RWPE1 (cell line): ENCODE measurements at regions not wholly inside any gene's neighbourhood (a gene's known extent, or its start where the extent isn't known, plus 50 kb on each side); places are given as distances from the start of the nearest gene placed in this dataset.

ENCODE experiments used
- CTCF ChIA-PET: fragments of 350-600 bp; sonication (Branson Sonifier 250); formaldehyde crosslinking; extraction: SDS; loops from one replicate; lab custom pipeline; 2021; lab: Yijun Ruan, JAX
- POLR2A ChIA-PET: fragments of 400-600 bp; formaldehyde crosslinking; extraction: SDS; loops from one replicate; lab custom pipeline; 2020; ENCODE audit warnings: antibody characterized with exemption; ENCODE audit not compliant: low non-redundant PET; lab: Yijun Ruan, JAX
- DNase-seq: peaks from one replicate; pipeline ENCODE4 v3.0.0; 2012; ENCODE audit warnings: low spot score
- H3K27ac ChIP-seq: fragments of 450-650 bp; 2 replicates; pipeline ENCODE4 v1.5.1; 2017
- TF ChIP-seq, protein P1 (sequence below): fragments of 450-650 bp; conservative IDR thresholded peaks from 2 replicates; pipeline ENCODE4 v1.5.1; 2017; ENCODE audit warnings: low read depth, mild to moderate bottlenecking

DNA sequence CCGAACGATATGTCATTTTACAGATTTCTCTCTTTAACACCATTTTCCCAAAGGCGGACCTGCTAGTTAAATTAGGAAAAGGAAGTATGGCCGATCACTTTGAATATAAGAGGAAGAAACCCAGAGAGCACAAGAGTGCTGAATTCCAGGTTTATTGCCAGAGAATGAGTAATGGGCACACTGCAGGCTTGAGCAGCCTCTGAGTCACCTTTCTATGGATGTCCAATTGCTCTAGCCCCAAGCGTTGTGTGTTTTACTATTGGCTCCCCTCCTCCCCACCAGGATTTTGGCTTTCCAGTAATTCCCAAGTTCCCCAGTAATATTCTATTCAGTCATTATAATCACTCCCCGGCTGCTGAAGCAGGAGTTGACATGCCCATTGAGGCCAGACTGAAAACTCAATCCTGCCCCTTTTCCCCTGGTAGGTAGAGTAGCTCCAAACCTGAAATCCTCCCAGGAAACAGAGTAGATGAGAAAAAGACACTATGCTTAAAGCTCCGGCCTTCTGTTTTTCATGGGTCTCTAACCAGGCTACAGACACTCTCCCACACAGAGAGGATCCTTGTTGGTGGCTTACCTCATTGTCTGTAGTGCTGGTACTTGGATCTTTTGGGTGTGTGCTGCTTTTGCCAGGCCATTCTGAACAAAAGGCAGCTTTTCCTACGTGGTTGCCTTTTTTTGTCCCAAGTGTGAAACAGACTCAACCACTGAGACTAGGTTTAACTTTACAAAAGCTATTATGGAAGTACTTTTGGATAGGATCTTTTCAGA, 704.3 kb upstream of the FLRT2 start:
- TF ChIP-seq, protein P1, sequence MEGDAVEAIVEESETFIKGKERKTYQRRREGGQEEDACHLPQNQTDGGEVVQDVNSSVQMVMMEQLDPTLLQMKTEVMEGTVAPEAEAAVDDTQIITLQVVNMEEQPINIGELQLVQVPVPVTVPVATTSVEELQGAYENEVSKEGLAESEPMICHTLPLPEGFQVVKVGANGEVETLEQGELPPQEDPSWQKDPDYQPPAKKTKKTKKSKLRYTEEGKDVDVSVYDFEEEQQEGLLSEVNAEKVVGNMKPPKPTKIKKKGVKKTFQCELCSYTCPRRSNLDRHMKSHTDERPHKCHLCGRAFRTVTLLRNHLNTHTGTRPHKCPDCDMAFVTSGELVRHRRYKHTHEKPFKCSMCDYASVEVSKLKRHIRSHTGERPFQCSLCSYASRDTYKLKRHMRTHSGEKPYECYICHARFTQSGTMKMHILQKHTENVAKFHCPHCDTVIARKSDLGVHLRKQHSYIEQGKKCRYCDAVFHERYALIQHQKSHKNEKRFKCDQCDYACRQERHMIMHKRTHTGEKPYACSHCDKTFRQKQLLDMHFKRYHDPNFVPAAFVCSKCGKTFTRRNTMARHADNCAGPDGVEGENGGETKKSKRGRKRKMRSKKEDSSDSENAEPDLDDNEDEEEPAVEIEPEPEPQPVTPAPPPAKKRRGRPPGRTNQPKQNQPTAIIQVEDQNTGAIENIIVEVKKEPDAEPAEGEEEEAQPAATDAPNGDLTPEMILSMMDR, result no peak
- CTCF ChIA-PET, result interaction anchor here (0.6 kb wide), 1 partner anchor 56 kb away, joined by 3 read pairs; no protein-coding TSS in a partner anchor
- POLR2A ChIA-PET, result no interaction called here
- no peak overlapping the region for H3K27ac ChIP-seq
- DNase-seq, result peak; percentile 82

DNA sequence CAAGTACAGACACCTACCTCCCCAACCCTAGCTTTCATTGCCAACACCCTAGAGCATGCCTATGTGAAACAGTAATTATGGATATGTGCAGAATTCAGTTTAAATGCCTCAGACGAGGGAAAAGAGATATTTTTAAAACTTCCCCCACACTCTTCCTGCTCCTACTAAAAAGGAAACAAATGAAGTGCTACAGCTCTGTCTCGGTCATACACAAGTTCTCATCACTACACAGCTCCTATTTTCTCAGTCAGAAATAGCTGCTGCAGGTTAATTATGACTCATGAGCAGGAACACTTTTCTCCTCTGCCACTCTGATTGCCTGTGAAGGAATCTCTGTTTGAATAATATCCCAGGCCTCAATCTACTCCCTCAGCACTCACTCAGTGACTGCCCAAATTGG, 703.6 kb upstream of the FLRT2 start:
- peak; percentile 68 for DNase-seq
- TF ChIP-seq, protein P1, result no peak
- ChIA-PET POLR2A (no interaction called here), CTCF (interaction anchor here (0.6 kb wide), 1 partner anchor 56 kb away, joined by 3 read pairs; no protein-coding TSS in a partner anchor)
- no peak overlapping the region for H3K27ac ChIP-seq

DNA sequence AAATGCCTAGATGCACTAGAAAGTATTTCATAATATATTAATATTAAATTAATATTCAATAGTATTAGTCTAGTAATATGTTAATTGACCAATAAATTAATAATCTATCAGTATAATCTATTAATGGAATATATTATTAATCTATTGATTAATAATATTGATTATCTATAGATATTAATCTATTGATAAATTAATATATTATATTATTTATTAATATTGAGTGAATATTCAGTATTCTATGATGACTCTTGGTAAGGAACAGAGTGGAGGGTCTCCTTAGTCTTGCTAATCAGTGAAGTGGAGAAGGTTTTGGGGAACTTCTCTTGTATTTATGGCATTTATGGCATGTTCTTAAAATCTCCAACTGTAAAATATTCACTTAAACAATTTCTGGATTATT, 679.3 kb upstream of the FLRT2 start:
- DNase-seq, result no peak
- POLR2A ChIA-PET, result no interaction called here
- TF ChIP-seq, protein P1, result no peak
- CTCF ChIA-PET, result no interaction called here
- no peak overlapping the region for H3K27ac ChIP-seq

DNA sequence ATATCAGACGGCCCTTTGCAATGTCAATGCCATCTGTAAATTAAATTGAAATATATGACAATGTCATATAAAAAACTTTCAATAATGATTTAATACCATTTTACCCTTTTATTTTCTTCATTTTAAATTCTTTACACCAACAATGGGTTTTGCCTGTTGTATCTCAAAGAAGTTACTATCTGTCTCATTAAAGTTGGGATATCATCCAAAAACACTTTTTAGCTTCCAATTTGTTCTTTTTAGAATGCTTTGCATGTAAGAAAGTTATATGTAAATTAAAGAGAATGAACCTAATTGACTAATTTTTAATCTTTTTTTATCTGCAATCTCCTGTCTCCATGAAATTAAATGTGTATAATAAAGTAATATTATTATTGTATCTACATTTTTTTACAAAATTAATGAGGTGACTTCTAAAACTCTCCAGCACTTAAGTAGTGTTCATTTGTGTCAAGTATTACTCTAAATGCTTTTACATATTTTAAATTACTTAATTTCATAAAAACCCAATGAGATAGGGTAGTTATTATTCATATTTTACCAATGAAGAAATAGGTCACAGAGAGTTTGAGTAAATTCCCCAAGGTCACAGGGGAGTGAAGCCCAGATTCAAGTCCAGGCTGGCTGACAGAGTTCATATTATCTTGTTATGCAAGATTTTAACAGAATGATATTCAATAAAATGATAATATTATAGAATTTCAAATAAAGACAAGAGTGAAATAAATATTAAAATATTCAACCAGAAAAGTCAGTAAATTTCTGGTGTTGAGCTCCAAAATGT, 673.0 kb upstream of the FLRT2 start:
- CTCF ChIA-PET, result interaction anchor here (0.6 to 0.7 kb wide), 2 partner anchors 17 to 71 kb away, joined by 3 to 5 read pairs; no protein-coding TSS in a partner anchor
- H3K27ac ChIP-seq, result no peak overlapping the region
- TF ChIP-seq, protein P1, result no peak
- no peak for DNase-seq
- POLR2A ChIA-PET, result no interaction called here

DNA sequence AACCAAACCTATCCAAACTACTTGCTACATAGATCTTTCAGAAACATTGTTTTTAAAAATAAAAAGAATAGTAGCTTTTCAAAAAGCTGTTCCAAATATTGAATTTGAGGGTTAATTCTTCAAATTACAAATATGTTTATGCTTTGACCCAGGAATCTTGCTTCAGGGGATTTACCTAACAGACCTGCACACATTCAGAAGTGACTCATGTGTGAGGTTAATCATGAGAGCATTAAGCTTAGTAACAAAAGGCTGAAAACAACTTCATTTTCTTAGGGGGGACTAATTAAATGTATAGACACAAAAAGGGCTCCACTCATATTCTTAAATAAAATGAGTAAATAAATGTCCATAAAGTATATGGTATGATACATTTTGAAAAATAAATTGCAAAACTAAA, 672.4 kb upstream of the FLRT2 start:
- H3K27ac ChIP-seq, result no peak overlapping the region
- TF ChIP-seq, protein P1, result no peak
- DNase-seq, result peak; percentile 64
- CTCF ChIA-PET, result interaction anchor here (0.6 to 0.7 kb wide), 2 partner anchors 16 to 71 kb away, joined by 3 to 5 read pairs; no protein-coding TSS in a partner anchor
- POLR2A ChIA-PET, result no interaction called here

DNA sequence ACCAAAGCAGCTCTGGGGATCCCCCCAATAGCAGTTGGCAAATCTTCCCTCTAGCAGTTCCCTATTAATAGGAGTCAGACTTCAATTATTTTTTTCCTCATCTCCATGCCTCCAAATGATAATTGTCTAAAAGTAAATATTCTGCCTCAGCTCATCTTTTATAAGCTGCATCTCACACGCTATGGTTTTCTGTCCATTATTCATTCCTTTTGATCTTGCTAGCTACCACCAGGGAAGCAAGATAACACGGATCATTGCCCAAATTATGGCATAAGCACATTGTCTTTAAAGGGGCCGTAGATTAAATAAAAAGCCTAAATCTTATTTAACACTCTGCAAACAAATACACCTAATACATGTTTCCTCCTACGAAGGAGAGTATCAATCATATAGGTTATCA, 670.8 kb upstream of the FLRT2 start:
- H3K27ac ChIP-seq, result no peak overlapping the region
- ChIA-PET CTCF (no interaction called here), POLR2A (no interaction called here)
- TF ChIP-seq, protein P1, result no peak
- DNase-seq, result no peak
